GM18511 (cell line): ENCODE measurements at regions not wholly inside any gene's neighbourhood (a gene's known extent, or its start where the extent isn't known, plus 50 kb on each side); places are given as distances from the start of the nearest gene placed in this dataset.

Source experiments
- ATAC-seq: cut with Tn5 transposase; IDR thresholded peaks from one replicate; pipeline ENCODE4 v1.9.1; 2021; ENCODE audit warnings: mild to moderate bottlenecking, moderate library complexity; ENCODE audit not compliant: unreplicated experiment

- ATAC-seq = no peak
Measured at GRCh38 chr2:237213315-237214022, 127.8 kb downstream of the COPS8 start.

GRCh38 chr2:237214030-237214675 lies 128.5 kb downstream of the COPS8 start:
- no peak for ATAC-seq

- ATAC-seq = no peak
Measured at GRCh38 chr2:237214963-237215362, 129.3 kb downstream of the COPS8 start.

GRCh38 chr2:237217995-237218616 lies 132.4 kb downstream of the COPS8 start:
- ATAC-seq = no peak

DNA sequence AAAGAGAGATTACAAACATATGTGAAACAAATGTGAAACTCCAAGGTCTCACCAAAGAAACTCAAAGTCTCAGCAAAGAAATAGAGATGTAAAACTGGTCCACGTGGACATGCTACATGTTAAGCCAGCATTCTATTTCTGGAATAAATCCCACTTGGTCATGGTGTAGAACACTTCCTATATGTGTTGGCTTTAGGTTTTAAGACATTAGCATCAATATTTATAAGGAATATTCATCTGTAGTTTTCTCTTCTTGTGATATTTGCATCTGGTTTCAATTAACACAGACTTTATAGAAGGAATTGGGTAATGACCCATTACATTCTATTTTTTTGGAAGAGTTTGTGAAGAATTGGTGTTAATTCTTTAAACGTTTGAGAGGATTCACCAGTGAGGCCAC lies 133.1 kb downstream of the COPS8 start:
- no peak for ATAC-seq

DNA sequence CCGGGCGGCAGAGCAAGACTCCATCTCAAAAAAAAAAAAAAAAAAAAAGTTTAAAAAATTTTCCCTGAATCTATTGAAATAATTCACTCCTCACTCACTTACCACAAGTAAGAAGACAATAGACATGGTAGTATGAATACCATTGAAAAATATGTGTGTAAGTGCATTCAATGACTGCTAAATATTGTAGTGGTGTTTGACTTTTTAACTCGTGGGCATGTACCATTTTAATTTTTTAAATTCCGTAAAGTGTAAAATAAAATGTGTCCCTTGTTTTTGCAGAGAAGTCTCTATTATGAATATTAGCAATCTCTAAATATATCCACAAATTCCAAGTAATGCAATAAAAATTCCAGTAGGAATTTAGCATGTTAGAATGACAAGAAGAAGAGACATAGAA lies 134.1 kb downstream of the COPS8 start:
- no peak for ATAC-seq

- no peak for ATAC-seq
Measured at GRCh38 chr2:237221443-237221842, 135.8 kb downstream of the COPS8 start.

GRCh38 chr2:237222178-237222577 lies 136.5 kb downstream of the COPS8 start:
- no peak for ATAC-seq

DNA sequence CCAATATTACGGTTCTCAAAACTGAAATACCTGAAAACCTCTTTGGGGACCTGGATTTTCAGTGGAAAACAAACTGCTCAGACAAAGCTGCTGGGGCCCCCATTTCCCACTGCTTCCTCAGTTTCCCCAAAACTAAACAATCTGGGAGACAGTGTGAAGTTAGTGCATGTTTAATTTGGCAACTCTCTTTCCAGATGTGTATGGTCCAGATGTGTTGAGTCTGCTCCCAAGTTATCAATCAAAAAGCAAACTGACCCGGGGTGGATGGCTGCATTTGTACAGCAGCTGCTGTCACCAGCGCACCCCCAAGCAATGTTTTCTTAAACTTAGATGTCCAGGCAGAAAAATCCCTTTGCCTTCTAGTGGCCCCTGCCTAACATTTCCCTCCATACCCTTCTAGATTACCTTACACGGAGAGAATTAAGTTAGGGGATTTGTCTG lies 136.9 kb downstream of the COPS8 start:
- no peak for ATAC-seq

GRCh38 chr2:237223201-237223861 lies 137.6 kb downstream of the COPS8 start:
- ATAC-seq = no peak

- no peak for ATAC-seq
Measured at GRCh38 chr2:237227190-237227589, 141.5 kb downstream of the COPS8 start.

- ATAC-seq = no peak
Measured at GRCh38 chr2:237227592-237228280, 142.0 kb downstream of the COPS8 start.

- ATAC-seq = no peak
Measured at GRCh38 chr2:237228281-237228625, 142.6 kb downstream of the COPS8 start.

DNA sequence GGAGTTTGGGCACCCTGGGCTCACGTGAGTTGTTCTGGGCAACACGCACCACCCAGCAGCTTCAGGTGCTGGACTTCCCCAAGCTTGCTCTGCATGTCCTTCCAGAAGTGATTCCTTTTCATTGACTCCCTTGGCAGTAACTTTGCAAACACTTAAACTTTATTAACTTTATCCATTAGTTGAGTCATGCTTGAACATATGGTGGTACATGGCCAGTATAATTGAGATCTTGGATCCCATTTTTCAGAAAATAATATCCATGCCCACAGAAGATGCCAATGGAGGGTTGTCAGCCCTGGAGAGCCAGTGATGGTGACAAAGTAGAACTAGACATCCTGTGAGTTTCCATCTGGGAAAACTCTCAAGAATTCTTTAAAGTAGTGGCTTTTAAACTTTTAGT lies 144.2 kb downstream of the COPS8 start:
- ATAC-seq = no peak

DNA sequence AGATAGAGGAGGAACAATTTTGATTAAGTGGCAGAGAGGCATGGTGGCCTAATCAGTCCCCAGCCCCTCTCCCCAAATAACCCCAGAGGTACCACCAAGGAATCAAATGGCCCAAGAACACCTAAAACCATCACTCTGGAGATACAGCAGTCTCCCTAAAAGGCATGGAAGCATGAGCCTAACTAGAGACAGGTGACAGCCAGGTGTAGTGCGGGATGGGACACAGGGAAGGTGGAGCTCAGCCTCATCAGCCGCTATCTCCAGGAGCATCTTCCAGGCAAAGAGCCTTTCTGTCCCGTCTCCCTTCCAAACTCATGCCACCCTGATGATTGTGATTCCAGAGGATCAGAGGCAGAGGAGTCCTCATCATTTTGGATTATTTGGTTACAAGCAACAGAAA lies 144.7 kb downstream of the COPS8 start:
- no peak for ATAC-seq

GRCh38 chr2:237231593-237231992 lies 145.9 kb downstream of the COPS8 start:
- ATAC-seq = no peak

GRCh38 chr2:237232166-237232565 lies 146.5 kb downstream of the COPS8 start:
- ATAC-seq = no peak

- no peak for ATAC-seq
Measured at GRCh38 chr2:237234268-237234667, 148.6 kb downstream of the COPS8 start.

- no peak for ATAC-seq
Measured at GRCh38 chr2:237235383-237236095, 149.8 kb downstream of the COPS8 start.

GRCh38 chr2:237236188-237236587 lies 150.5 kb downstream of the COPS8 start:
- ATAC-seq = no peak

DNA sequence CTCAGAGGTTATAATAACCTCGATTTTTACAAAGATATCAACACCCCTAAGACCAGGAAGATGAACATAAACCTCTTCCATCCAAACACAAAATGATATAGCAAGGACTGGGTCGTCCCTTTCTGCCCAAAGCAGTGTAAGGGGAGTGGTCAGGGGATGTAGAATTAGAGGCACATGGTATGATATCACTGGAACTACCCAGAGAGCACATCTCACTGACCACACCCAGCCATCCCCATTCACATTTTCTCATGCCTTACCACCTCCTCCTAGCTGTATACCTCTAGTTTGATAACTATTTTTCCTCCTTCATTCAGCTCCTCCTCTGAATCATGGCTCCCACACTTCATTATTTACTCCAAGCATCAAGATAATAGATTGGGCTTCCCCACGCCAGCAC lies 152.6 kb downstream of the COPS8 start:
- ATAC-seq = no peak
